HG02759 (cell line): ENCODE measurements at regions not wholly inside any gene's neighbourhood (a gene's known extent, or its start where the extent isn't known, plus 50 kb on each side); places are given as distances from the start of the nearest gene placed in this dataset.
A peak's percentile ranks its signal among the peaks of the same experiment; 100 is the strongest.
"Not testable (repeated sequence)": the region's sequence is repeated elsewhere in the genome, so short reads cannot be mapped to it uniquely, and the experiment has no call there.

Experiments used
- ATAC-seq: cut with Tn5 transposase; IDR thresholded peaks from one replicate; pipeline ENCODE4 v1.9.1; 2021; ENCODE audit warnings: mild to moderate bottlenecking, moderate library complexity; ENCODE audit not compliant: unreplicated experiment

DNA sequence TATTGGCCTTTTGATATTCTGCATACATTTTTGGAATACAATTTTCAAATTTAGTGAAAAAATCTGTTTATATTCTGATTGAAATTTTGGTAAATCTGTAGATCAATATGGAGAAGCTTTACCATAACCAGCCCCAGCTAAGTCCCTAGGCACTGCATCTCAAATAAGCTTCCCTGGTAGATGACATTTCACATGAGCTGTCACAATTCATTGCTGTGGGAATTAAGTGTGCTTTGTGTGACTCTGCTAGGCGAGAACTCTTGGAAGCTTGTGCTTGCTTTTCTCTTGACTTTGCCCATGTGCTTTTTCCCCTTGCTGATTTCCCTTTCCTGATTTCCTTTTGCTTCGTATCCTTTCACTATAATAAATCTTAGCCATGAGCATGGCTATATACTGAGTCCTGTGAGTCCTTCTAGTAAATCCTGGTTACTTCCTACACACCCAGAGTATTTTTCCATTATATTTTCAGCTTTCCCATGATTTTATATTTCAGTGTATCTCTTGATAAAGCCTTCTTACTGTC lies 166.5 kb upstream of the MMS22L start:
- ATAC-seq, result no peak

DNA sequence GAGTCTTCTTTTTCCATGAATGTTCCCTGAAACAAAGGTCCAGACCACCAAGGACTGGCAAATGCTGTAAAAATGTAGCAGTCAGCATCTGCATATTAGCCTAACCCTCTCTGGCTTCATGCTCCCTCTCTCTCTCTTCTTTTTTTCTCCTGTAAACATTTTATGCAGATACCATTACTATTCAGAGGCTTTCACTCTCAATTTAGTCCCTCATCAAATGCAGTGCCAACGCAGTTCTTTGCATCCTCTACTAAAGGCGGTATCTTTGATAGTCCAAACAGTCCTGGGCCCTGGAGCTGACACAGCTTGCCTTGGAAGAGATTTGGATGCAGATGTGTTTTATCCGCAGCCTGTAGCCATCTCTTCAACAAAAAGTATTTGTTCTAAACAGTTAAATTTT lies 167.1 kb upstream of the MMS22L start:
- ATAC-seq, result no peak

DNA sequence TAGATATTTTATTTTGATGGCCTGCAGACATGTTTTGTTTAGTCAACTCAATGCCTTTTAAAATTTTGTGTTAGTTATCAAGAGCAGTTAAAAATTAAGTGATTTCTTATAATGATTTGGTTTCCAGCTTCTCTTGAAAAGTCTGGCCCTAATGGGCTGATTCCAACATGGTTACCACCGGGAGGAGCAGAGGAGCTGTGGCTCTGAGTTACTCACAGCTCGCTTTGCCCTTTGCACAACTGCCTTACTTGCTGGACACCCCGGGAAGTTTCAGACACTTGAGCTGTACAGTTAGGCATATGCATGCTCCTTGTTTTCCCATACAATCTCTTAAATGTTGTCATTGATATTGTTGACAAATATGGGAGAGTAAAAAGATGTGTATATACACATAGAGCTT lies 173.1 kb upstream of the MMS22L start:
- no peak for ATAC-seq

DNA sequence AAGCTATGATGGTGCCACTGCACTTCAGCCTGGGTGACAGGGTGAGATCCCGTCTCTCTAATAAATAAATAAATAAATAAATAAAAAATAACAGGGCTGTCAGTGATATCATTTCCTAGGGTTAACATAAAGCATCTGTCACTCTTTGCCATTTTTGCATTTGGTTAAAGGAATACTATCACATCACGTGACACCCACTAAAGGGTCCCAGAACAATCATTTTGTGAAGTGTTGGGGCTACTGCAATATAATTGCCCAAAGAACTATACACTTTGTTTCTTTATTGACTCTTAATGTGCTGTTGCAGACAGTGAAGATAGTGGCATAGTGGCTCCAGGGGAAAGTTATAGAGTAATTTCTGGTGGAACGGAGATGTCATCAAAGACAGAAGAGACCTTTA lies 176.5 kb upstream of the MMS22L start:
- no peak for ATAC-seq

DNA sequence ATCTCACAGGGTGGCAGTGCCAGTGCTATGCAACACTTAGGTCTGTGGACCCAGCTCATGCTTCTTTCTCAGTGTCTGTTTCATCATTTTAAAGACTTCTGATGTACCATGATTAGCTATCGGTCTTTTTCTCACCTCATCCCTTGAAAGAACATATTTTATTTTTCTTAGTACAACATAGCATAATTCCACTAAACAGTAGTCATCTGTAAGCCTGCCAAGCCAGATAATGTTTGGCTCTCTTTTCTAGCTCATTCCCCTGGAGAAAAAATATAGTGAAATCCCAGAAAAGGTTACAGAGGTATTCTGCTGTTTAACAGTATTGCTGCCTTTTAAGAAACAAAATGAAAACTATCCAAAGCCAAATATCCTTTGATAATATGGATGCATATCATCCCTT lies 177.0 kb upstream of the MMS22L start:
- ATAC-seq, result no peak

DNA sequence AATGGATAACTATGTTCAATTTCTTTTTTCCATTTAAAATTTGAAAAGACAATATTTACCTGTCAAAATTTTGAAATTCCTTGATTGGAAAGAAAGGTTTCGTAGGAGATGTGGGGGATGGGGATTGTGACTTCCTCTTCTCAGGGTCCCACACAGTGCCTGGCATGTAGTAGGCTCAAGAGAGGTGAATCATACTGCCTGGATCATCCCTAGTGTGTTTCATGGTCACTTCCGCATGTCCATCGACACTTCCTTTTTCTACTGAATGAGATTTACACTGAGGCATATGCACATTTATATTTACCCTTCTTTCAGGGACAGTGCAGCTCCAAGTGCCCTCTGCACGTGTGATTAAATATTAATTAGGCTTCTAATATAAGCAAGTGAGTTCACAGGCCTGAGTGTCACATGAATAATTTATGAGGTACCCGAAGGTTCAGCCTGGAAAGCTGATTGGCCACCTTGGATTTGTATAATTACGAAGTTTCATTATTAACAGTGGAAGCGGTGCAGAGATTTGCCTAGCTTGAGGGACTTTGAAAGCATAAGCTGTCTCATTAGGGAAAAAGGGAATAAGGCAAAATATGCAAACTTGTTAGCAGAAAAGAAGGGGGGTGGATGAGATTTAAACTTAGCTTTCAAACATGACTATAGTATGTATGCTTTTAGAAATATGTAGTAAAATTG lies 177.5 kb upstream of the MMS22L start:
- no peak for ATAC-seq

DNA sequence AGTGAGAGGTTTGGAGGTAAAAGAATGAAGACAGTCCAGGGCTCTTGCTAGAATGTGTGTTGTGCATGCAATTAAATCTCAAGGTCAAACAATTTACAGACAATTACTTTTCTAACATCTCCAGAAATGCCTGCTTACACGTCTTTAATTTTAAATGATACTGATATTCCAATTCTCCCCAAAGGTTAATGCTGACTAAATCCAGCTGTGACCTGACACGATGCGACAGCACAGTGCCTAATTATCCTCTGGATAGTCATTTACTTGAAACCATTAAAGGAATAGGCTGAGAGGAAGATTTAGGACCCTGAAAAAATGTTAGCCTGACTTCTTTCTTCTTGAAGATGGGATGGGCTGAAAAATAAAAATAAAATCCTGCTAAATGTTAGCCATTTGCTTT lies 178.2 kb upstream of the MMS22L start:
- no peak for ATAC-seq

DNA sequence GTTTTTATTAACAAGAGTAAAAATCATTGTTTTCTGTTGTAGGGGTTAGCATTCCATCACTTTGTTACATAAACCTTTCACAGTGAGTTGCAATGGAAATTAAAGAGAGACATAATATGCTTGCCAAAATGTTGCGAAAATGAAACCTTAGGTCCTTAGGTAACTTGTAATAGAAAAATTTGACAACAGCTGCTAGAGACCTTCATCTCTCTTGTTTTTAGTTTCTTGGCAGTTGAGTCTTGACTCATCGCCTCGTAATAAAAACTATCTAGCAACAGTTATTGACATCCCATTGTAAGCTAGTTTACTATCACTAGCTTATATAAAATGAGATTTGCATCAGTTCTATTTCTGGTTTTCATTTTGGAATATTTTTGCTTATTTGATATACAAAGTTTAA lies 179.0 kb upstream of the MMS22L start:
- ATAC-seq, result no peak

DNA sequence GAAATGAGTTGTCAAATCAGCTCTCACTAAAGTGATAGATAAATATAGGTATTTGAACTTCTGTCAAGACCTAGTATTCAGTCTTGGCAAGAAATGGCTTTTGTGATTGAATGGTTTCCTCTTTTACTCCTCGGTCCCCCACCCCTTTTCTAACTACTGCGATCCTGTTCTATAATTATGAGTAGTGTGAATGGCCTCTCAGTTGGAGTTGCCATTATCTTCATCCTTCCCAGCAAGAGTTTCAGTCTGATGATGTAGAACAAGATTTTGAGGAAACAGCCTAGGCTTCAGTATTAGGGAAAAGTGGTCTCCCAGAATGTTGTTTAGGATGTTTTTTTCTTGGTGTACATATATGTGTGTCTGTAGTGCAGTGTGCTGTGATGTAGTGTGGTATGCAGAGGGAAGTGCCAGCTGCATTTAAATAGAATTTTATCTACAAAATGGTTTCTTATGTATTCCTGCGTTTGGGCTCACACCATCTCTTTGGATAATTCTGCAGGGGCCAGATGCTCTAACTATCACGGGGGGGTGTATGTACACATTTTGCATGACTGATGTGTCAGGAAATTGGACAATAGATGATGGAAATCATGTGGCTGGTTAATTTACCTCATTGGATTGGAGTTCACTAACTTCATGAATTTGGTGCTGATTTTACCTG lies 180.1 kb upstream of the MMS22L start:
- ATAC-seq, result no peak

DNA sequence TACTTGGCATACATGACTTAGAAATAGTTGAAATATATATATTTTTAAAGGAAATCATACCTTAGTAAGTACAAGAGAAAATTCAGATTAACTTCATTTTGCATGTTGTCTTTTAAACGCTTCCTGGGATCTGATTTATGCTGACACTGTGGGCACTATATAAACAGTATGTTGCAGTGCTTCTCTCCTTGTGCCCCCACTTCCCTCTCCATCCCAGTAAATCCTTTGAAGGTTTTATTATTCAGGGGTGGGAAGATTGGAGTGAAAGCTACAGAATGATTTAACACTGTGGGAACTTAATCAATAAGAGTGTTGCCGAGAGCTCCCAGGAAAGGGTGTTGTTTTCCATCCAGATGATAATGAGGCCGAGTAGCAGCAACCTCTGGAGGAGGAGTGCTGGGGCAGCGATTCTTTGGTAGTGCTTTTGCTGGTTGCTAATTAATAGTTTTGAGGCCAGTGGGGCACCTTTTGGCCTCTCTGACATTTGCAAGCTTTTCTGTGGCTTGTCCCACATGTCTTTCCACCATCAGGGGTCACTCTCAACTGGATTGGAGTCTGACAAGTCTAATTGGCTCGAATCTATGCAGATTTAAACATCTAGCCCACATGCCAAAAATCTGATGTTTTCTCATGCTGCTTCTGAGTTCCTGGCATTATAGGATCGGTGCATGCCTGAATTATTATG lies 183.0 kb upstream of the MMS22L start:
- ATAC-seq, result no peak

DNA sequence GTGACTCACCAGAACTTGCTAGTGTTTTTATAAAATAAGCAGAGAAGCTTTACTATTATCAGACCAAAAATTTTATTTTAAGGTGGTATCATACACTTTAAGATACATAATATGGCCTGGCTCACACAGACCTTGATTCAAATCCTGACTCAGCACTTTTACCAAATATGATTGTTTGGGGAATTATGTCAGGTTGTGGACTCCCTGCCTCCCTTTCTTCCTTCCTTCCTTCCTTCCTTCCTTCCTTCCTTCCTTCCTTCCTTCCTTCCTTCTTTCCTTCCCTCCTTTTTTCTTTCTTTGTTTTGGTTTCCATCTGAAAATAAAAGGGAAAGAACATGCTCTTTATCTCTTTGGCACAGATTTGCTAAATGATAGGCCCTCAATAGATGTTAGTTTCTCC lies 186.0 kb upstream of the MMS22L start:
- ATAC-seq, result no peak

DNA sequence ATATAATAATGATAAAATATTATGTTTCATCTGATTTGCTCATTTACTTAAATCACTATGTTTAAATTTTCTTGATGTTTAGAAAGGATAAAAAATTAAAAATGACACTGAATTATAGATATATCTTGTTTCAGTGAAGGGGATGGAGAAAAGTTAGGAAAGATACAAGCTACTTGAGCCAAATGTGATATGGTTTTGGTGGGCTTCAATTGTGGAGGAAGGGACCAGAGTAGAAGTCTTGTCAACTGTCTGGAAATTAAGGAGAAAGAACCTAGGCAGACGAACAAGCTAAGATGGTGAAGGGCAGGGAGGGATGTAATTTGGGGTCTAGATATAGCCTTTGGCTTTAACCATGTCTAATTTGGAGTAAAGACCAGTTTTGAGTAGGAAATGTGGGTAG lies 186.4 kb upstream of the MMS22L start:
- no peak for ATAC-seq

DNA sequence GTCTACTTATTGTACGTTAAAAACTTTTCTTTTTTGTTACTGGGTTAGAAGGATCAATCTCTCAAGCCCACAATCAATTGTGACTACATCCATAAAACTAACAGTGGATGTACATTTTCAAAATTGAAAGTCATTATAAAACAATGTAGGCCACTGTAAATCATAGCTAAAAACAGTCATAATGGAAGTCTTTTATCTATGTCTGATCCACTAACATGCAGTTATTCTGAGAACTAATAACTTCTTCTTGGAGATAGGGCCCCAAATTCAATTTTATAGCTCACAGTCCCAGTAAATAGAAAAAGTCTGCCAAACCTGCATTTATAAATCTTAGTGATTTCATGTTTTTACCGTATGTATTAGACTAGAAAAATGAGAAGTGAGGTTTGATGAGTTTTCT lies 187.3 kb upstream of the MMS22L start:
- no peak for ATAC-seq

DNA sequence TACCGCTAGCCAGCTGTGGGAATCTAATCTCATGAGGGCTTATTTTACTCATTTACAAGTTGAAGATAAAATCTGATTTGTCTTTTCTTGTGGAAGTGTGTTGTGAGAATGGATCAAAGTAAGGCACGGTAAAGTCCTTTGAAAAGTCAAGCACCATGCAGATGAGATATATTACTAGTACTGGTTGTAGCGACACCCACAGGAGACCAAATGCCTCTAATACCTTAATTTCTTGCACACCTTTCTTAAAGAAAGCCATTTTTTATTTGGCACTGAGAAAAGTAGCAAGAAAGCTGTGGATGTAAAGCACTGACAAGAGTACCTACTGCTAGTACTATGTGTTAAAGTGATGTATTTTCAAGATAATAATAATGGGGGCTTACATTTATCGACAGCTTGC lies 191.0 kb upstream of the MMS22L start:
- ATAC-seq, result no peak

DNA sequence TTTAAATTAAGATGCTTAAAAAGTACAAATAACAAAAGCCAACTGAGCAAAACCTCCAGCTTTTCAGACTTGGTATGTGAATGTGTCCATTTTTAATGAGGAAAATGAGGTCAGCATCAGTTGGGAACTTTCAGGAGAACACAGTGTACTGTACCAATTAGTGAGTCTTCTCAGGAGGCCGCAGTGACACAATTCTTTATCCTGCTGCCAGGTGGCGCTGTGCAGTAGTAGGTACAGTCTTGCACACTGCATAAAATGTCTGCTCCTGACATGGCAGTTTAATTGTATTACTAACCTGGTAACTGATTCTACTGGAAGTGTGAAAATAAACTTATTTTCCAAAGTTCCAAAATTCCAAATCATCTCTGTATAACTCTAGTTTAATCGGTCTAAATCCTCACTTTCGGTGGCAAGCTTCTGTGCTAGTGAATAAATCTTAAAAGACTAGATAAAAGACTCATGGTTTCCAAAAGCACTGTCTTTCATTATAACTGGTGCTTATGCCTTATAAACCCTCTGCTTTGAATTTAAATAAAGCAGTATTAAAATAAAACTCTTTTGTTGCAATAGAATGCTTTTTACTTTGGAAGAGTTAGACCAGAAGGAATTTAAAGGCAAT lies 214.8 kb upstream of the MMS22L start:
- ATAC-seq, result peak; percentile 100

DNA sequence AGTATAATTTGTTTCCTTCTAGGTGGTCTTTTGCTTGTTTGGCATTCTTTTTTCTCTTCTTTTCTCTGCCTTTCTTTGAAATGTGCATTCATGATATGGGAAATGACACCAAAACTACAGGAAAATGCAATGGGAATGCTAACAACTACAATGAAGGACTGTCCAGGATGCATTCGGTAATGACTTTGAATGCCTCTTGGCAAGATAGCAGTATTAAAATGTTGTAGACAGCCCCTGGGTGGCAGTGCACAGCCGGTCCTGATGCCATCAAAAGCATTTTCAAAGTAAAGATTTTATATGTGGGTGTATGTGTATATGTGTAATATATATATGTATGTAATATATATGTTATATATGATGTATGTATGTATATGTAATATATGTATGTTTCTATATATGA lies 218.8 kb upstream of the MMS22L start:
- ATAC-seq, result no peak

DNA sequence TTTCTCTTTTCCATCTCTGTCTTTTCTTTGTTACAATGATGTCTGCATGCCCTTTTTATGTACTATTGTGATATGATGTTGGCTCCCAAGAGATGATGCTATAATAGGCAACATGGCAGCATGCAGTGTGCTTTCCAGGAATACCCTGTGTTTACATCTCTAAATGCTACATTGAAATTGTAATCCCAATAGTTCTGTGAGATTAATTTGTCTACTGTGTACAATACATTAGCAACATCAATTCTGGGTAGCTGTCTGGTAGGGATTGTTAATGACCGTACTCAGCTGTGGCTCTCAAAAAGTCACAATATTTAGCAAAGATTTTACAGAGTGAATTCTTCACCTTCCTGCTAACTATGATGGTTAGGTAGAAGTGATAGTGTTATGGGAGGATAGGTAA lies 225.6 kb upstream of the MMS22L start:
- no peak for ATAC-seq

DNA sequence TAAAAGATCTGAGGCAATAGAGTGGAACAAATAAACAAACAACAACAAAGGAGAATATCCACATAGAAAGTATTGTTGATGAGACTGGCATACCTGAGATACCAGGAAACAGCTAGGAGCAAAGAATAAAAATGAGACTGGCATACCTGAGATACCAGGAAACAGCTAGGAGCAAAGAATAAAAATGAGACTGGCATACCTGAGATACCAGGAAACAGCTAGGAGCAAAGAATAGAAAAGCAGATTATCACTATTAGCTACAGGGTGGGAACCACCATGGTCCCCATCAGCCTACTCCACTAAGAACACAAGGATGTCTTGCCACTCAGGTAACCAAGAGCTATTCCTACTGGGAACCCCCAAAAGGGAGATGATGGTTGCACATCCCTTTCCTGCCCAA lies 230.2 kb upstream of the MMS22L start:
- not testable (repeated sequence) for ATAC-seq

DNA sequence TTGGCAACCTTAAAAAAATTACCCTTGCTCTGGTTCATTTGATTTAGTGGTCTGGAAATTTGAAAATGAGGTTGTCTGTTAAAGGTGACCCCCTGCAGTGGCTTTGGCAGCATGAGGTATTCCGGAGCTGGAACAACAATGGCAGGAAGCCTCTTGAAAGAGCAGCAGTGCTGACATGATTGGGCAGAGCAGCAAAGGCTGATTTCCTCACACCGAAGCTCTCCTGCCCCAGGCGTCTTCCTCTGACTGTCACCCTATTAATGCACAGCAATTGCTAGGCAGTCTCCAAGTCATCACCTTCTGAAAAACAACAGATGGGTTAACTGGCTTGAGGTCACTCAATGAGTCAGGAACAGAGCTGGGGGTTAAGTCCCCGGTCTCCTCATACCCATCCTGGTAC lies 241.8 kb upstream of the MMS22L start:
- ATAC-seq, result no peak

DNA sequence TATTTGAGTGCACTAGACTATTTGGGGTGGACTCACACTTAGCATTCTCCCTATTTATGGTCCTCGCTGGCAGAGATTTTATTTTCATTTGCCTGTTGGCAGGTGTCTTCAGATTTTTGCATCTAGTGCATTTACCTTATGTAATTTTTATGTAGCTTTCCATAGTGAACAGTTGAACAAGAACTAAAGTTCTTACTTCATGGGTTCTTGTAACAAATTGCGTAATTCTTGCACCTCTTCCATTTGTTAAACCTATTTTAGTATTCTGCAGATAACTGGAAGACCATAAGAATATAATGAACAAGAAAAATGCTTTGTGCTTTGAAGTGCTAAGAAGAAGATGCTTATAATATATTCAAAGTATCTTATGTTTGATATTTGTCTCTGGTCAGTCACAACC lies 252.8 kb upstream of the MMS22L start:
- ATAC-seq, result no peak

DNA sequence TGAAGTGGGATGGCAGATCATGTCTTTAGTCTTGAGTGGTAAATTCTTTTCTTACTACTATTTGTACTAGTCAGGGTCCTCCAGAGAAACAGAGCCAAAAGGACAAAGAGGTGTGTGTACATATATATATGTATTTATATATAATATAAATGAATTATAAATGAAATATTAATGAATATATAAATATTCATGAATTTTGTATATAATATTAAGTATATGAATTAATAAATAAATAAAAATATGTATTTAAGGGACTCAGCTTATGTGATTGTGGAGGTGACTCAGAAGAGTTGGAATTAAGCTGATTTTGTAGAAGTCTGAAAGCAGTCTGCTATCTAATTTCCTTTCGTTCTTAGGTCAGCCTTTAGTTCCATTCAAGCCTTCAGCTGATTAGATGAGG lies 265.3 kb upstream of the MMS22L start:
- no peak for ATAC-seq

DNA sequence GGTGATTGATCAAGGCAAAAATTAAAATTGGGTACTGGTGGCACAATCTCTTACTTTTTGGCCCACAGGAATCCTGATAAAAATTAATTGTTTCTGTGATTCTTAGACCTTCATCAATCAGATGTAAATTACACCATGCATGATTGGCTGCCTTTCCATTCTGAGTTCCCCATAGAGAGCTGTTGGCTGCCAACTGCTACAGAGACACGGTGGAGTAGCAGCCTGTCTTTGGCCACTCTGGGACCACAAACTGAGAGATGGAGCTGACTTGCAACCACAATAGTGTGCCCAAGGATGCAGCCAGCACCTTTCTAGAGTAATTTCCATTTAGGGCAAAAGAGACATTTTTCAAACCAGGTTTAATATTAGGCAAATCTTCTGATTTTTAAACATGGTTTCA lies 274.3 kb upstream of the MMS22L start:
- no peak for ATAC-seq
